HEK293 (cell line): ENCODE measurements at regions not wholly inside any gene's neighbourhood (a gene's known extent, or its start where the extent isn't known, plus 50 kb on each side); places are given as distances from the start of the nearest gene placed in this dataset.

Experiments used
- CTCF ChIA-PET: fragments of 350-600 bp; formaldehyde crosslinking; extraction: SDS; loops from one replicate; lab custom pipeline; 2021; ENCODE audit warnings: antibody characterized with exemption; lab: Yijun Ruan, JAX
- POLR2A ChIA-PET: fragments of 300-600 bp; formaldehyde crosslinking; extraction: SDS; loops from one replicate; lab custom pipeline; 2020; ENCODE audit warnings: antibody characterized with exemption, inconsistent platforms; lab: Yijun Ruan, JAX
- H3K27ac ChIP-seq: fragments of 200-500 bp; sonication (Bioruptor generic); 2 replicates; pipeline ENCODE4 v1.5.1; 2014; ENCODE audit warnings: low read depth, low read length, control low read depth, inconsistent platforms; ENCODE audit errors: extremely low read depth
- H3K36me3 ChIP-seq, 2 experiments: fragments of 200-500 bp in 1 of 2; sonication (Bioruptor generic) in 1 of 2; 1 replicate in 1 of 2; 2 replicates in 1 of 2; pipeline ENCODE4 v1.5.1; 2014 to 2017; ENCODE audit warnings: inconsistent platforms in 2 of 2, low read length in 2 of 2; ENCODE audit not compliant: control insufficient read depth in 2 of 2, insufficient read depth in 1 of 2
- H3K4me1 ChIP-seq: fragments of 200-500 bp; sonication (Bioruptor generic); 2 replicates; pipeline ENCODE4 v1.5.1; 2014; ENCODE audit warnings: mild to moderate bottlenecking, low read length, inconsistent platforms; ENCODE audit not compliant: control insufficient read depth, insufficient read depth
- H3K4me3 ChIP-seq: 2 replicates; pipeline ENCODE4 v1.5.1; 2011; ENCODE audit warnings: low read depth, mild to moderate bottlenecking, control low read depth, low read length, moderate library complexity
- H3K9me3 ChIP-seq: fragments of 200-500 bp; sonication (Bioruptor generic); 2 replicates; pipeline ENCODE4 v1.5.1; 2014; ENCODE audit warnings: low read depth, low read length, inconsistent platforms; ENCODE audit not compliant: control insufficient read depth, insufficient read depth
- GLI4 ChIP-seq: fragments of 450-650 bp; formaldehyde crosslinking; IDR thresholded peaks from 2 replicates; pipeline ENCODE4 v1.5.1; 2016; ENCODE audit warnings: missing biosample characterization, missing genetic modification characterization
- HOXD13 ChIP-seq: sonication (generic); formaldehyde crosslinking; IDR thresholded peaks from 2 replicates; pipeline ENCODE4 v1.8.0; 2022; ENCODE audit warnings: missing genetic modification reagents, borderline replicate concordance
- KLF1 ChIP-seq: fragments of 450-650 bp; formaldehyde crosslinking; IDR thresholded peaks from 2 replicates; pipeline ENCODE4 v1.5.1; 2016; ENCODE audit warnings: missing biosample characterization, missing genetic modification characterization
- KLF8 ChIP-seq: fragments of 450-650 bp; formaldehyde crosslinking; IDR thresholded peaks from 2 replicates; pipeline ENCODE4 v1.5.1; 2016; ENCODE audit warnings: missing biosample characterization, missing genetic modification characterization
- MZF1 ChIP-seq: fragments of 450-650 bp; formaldehyde crosslinking; IDR thresholded peaks from 2 replicates; pipeline ENCODE4 v1.5.1; 2017; ENCODE audit warnings: missing biosample characterization, missing genetic modification characterization, borderline replicate concordance
- OSR2 ChIP-seq: fragments of 450-650 bp; formaldehyde crosslinking; IDR thresholded peaks from 2 replicates; pipeline ENCODE4 v1.5.1; 2016; ENCODE audit warnings: missing biosample characterization, missing genetic modification characterization
- OVOL3 ChIP-seq: fragments of 450-650 bp; formaldehyde crosslinking; IDR thresholded peaks from 2 replicates; pipeline ENCODE4 v1.5.1; 2016; ENCODE audit warnings: missing biosample characterization, missing genetic modification characterization
- SCRT1 ChIP-seq: fragments of 450-650 bp; formaldehyde crosslinking; IDR thresholded peaks from 2 replicates; pipeline ENCODE4 v1.5.1; 2016; ENCODE audit warnings: missing biosample characterization, missing genetic modification characterization, borderline replicate concordance
- ZIC2 ChIP-seq: fragments of 450-650 bp; formaldehyde crosslinking; IDR thresholded peaks from 2 replicates; pipeline ENCODE4 v1.5.1; 2016; ENCODE audit warnings: missing biosample characterization, missing genetic modification characterization
- ZNF184 ChIP-seq: fragments of 450-650 bp; IDR thresholded peaks from 2 replicates; pipeline ENCODE4 v1.5.1; 2018; ENCODE audit warnings: missing biosample characterization, mild to moderate bottlenecking, missing genetic modification characterization
- ZNF23 ChIP-seq: fragments of 450-650 bp; formaldehyde crosslinking; IDR thresholded peaks from 2 replicates; pipeline ENCODE4 v1.5.1; 2016; ENCODE audit warnings: missing biosample characterization, missing genetic modification characterization, borderline replicate concordance
- ZNF24 ChIP-seq: fragments of 450-650 bp; formaldehyde crosslinking; IDR thresholded peaks from 2 replicates; pipeline ENCODE4 v1.5.1; 2016; ENCODE audit warnings: missing biosample characterization, missing genetic modification characterization
- ZNF341 ChIP-seq: fragments of 450-650 bp; formaldehyde crosslinking; IDR thresholded peaks from 2 replicates; pipeline ENCODE4; 2016; ENCODE audit warnings: low read depth, missing biosample characterization, missing genetic modification characterization
- ZNF404 ChIP-seq: fragments of 450-650 bp; formaldehyde crosslinking; IDR thresholded peaks from 2 replicates; pipeline ENCODE4 v1.5.1; 2017; ENCODE audit warnings: missing biosample characterization, missing genetic modification characterization
- ZNF423 ChIP-seq: fragments of 450-650 bp; formaldehyde crosslinking; IDR thresholded peaks from 2 replicates; pipeline ENCODE4 v1.5.1; 2016; ENCODE audit warnings: missing biosample characterization, missing genetic modification characterization
- ZNF621 ChIP-seq: fragments of 450-650 bp; formaldehyde crosslinking; IDR thresholded peaks from 2 replicates; pipeline ENCODE4 v1.5.1; 2017; ENCODE audit warnings: missing biosample characterization, missing genetic modification characterization
- ZNF658 ChIP-seq: fragments of 450-650 bp; formaldehyde crosslinking; IDR thresholded peaks from 2 replicates; pipeline ENCODE4; 2016; ENCODE audit warnings: missing biosample characterization, missing genetic modification characterization
- ZNF747 ChIP-seq: fragments of 450-650 bp; formaldehyde crosslinking; IDR thresholded peaks from 2 replicates; pipeline ENCODE4 v1.5.1; 2016; ENCODE audit warnings: missing biosample characterization, missing genetic modification characterization
- ZNF776 ChIP-seq: fragments of 450-650 bp; formaldehyde crosslinking; IDR thresholded peaks from 2 replicates; pipeline ENCODE4 v1.5.0; 2017; ENCODE audit warnings: missing biosample characterization, missing genetic modification characterization, borderline replicate concordance
- ZNF785 ChIP-seq: fragments of 450-650 bp; formaldehyde crosslinking; IDR thresholded peaks from 2 replicates; pipeline ENCODE4 v1.5.1; 2016; ENCODE audit warnings: missing biosample characterization, missing genetic modification characterization
- ZNF843 ChIP-seq: fragments of 450-650 bp; formaldehyde crosslinking; IDR thresholded peaks from 2 replicates; pipeline ENCODE4 v1.5.1; 2016; ENCODE audit warnings: missing biosample characterization, missing genetic modification characterization
- ZSCAN30 ChIP-seq: fragments of 450-650 bp; IDR thresholded peaks from 2 replicates; pipeline ENCODE4 v1.5.1; 2018; ENCODE audit warnings: missing biosample characterization, mild to moderate bottlenecking, missing genetic modification characterization, moderate library complexity
- TF ChIP-seq, protein P1 (sequence below): fragments of 450-650 bp; formaldehyde crosslinking; IDR thresholded peaks from 2 replicates; pipeline ENCODE4 v1.5.1; 2017; ENCODE audit warnings: missing biosample characterization, missing genetic modification characterization
- TF ChIP-seq, protein P2 (sequence below): fragments of 450-650 bp; formaldehyde crosslinking; IDR thresholded peaks from 2 replicates; pipeline ENCODE4 v1.5.1; 2016; ENCODE audit warnings: missing biosample characterization, missing genetic modification characterization
- TF ChIP-seq, protein P3 (sequence below): fragments of 450-650 bp; formaldehyde crosslinking; IDR thresholded peaks from 2 replicates; pipeline ENCODE4 v1.5.1; 2017; ENCODE audit warnings: missing biosample characterization, missing genetic modification characterization

DNA sequence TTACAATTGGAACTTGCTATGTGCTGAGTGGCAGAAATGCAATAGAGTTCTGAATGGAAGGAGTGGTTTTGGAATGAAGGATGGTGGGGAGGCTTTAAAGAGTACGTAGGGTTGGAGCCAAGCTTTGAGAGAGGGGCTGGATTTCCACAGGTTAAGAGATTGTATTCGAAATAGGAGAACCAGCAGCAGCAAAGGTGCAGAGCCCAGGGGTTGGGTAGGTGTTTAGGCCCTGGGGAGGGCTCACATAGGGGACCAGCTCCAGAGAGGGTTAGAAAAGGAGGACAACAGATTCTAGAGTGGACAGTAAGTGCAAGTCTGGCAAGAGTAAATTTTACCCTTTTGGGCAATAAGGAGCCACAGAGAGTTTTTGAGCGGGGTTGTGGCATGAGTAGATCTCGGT lies 297.2 kb downstream of the RPS24 start:
- no peaks in the 10 kb centered on the region; the same call in 1 of the 2 replicates for H3K9me3 ChIP-seq

DNA sequence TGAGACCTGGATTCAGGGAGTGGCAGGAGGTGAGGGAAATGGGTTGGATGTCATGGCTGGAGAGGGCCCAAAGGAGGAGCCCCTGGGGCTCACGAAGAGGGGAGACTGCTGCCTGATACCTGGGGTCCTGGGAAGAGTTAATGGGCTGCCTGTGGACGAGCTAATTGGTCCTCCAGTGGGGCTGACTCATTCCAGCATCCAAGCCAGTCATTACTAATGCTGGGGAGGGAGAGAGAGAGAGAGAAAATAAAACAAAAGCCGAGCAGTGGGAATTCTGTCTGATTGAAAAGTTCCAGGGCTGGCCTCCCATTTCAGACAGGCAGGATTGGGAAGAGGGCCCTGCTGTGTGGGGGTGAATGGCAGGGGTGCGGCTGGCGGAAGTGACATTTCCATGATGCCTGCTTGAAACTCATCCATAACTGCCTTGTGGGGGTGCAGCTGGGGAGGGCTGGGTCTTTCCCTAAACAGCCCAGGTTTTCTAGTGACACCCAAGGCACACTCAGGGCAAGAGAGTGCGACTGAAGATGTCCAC lies 297.8 kb downstream of the RPS24 start:
- no peak overlapping the region for H3K4me3 ChIP-seq
- POLR2A ChIA-PET: no interaction called here
- H3K4me1 ChIP-seq: no peaks in the 10 kb centered on the region
- TF ChIP-seq ZNF423 (tag by site-specific recombination): no peak
- TF ChIP-seq ZNF621 (tag by site-specific recombination): no peak
- TF ChIP-seq ZNF747 (tag by site-specific recombination): no peak
- TF ChIP-seq ZNF341: 0 out of 2 replicates have a peak, but pooled peaks have one; percentile 16
- no peak for TF ChIP-seq KLF8 (tag by site-specific recombination)
- TF ChIP-seq MZF1 (tag by site-specific recombination): no peak
- TF ChIP-seq, protein P1, sequence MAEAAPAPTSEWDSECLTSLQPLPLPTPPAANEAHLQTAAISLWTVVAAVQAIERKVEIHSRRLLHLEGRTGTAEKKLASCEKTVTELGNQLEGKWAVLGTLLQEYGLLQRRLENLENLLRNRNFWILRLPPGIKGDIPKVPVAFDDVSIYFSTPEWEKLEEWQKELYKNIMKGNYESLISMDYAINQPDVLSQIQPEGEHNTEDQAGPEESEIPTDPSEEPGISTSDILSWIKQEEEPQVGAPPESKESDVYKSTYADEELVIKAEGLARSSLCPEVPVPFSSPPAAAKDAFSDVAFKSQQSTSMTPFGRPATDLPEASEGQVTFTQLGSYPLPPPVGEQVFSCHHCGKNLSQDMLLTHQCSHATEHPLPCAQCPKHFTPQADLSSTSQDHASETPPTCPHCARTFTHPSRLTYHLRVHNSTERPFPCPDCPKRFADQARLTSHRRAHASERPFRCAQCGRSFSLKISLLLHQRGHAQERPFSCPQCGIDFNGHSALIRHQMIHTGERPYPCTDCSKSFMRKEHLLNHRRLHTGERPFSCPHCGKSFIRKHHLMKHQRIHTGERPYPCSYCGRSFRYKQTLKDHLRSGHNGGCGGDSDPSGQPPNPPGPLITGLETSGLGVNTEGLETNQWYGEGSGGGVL (tag by site-specific recombination): peak; percentile 60
- TF ChIP-seq GLI4 (tag by site-specific recombination): no peak
- no peak for TF ChIP-seq HOXD13 (CRISPR knock-in tag)
- TF ChIP-seq ZNF184: no peak
- TF ChIP-seq ZNF24 (tag by site-specific recombination): no peak
- peak; percentile 96 for TF ChIP-seq ZIC2 (tag by site-specific recombination)
- TF ChIP-seq OSR2 (tag by site-specific recombination): no peak
- TF ChIP-seq, protein P2, sequence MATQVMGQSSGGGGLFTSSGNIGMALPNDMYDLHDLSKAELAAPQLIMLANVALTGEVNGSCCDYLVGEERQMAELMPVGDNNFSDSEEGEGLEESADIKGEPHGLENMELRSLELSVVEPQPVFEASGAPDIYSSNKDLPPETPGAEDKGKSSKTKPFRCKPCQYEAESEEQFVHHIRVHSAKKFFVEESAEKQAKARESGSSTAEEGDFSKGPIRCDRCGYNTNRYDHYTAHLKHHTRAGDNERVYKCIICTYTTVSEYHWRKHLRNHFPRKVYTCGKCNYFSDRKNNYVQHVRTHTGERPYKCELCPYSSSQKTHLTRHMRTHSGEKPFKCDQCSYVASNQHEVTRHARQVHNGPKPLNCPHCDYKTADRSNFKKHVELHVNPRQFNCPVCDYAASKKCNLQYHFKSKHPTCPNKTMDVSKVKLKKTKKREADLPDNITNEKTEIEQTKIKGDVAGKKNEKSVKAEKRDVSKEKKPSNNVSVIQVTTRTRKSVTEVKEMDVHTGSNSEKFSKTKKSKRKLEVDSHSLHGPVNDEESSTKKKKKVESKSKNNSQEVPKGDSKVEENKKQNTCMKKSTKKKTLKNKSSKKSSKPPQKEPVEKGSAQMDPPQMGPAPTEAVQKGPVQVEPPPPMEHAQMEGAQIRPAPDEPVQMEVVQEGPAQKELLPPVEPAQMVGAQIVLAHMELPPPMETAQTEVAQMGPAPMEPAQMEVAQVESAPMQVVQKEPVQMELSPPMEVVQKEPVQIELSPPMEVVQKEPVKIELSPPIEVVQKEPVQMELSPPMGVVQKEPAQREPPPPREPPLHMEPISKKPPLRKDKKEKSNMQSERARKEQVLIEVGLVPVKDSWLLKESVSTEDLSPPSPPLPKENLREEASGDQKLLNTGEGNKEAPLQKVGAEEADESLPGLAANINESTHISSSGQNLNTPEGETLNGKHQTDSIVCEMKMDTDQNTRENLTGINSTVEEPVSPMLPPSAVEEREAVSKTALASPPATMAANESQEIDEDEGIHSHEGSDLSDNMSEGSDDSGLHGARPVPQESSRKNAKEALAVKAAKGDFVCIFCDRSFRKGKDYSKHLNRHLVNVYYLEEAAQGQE (tag by site-specific recombination): no peak
- TF ChIP-seq KLF1 (tag by site-specific recombination): no peak
- TF ChIP-seq, all 188 proteins: peak for 3
- no peak overlapping the region for H3K27ac ChIP-seq
- CTCF ChIA-PET: no interaction called here
- no peaks in the 10 kb centered on the region for H3K36me3 ChIP-seq
- H3K9me3 ChIP-seq: no peaks in the 10 kb centered on the region; the same call in 1 of the 2 replicates

More for the DNA sequence above, 297.2 kb downstream of the RPS24 start:
- CTCF ChIA-PET: no interaction called here
- no peak overlapping the region for H3K4me3 ChIP-seq
- H3K36me3 ChIP-seq: no peaks in the 10 kb centered on the region
- H3K4me1 ChIP-seq: no peaks in the 10 kb centered on the region
- TF ChIP-seq ZNF404 (no peak), SCRT1 (tag by site-specific recombination) (no peak), HOXD13 (CRISPR knock-in tag) (no peak), ZNF23 (no peak)
- POLR2A ChIA-PET: no interaction called here
- no peak overlapping the region for H3K27ac ChIP-seq

DNA sequence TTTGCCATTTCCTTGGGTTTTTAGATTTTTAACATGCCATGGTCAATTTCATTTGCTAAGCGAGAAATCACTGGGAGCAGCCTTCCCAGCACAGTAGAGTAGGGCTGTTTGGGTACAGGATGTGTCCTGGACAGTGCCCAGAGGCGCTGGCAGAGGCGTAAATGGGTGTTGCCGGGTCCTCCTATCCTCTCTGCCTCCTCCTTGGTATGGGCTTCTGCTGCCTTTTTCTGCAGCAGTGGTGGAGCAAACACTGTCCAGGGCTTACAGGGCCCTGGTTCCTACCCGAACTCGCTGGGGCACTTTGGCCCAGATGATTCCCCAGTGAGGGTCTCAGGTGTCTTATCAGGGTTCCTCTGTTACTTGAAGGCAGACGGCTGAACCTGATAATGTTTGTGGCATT lies 298.3 kb downstream of the RPS24 start:
- Histone ChIP-seq H3K9me3 (no peaks in the 10 kb centered on the region; the same call in 1 of the 2 replicates), H3K4me1 (no peaks in the 10 kb centered on the region), H3K36me3 (no peaks in the 10 kb centered on the region), H3K27ac (no peak overlapping the region), H3K4me3 (no peak overlapping the region)
- POLR2A ChIA-PET: no interaction called here
- CTCF ChIA-PET: no interaction called here
- TF ChIP-seq ZNF843 (tag by site-specific recombination) (no peak), ZNF776 (no peak), GLI4 (tag by site-specific recombination) (no peak), ZNF785 (tag by site-specific recombination) (no peak), KLF8 (tag by site-specific recombination) (no peak), ZSCAN30 (tag by site-specific recombination) (no peak), ZNF658 (tag by site-specific recombination) (no peak), OVOL3 (tag by site-specific recombination) (no peak)
- TF ChIP-seq, protein P3, sequence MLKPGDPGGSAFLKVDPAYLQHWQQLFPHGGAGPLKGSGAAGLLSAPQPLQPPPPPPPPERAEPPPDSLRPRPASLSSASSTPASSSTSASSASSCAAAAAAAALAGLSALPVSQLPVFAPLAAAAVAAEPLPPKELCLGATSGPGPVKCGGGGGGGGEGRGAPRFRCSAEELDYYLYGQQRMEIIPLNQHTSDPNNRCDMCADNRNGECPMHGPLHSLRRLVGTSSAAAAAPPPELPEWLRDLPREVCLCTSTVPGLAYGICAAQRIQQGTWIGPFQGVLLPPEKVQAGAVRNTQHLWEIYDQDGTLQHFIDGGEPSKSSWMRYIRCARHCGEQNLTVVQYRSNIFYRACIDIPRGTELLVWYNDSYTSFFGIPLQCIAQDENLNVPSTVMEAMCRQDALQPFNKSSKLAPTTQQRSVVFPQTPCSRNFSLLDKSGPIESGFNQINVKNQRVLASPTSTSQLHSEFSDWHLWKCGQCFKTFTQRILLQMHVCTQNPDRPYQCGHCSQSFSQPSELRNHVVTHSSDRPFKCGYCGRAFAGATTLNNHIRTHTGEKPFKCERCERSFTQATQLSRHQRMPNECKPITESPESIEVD: no peak
